ENCODE measurements at regions not wholly inside any gene's neighbourhood (a gene's known extent, or its start where the extent isn't known, plus 50 kb on each side); places are given as distances from the start of the nearest gene placed in this dataset.

- DNase-seq (no peak), ATAC-seq (no peak)
- in situ Hi-C loops (cut with MboI; ENCODE audit: low sequenced_read_pairs in 4 of 4) (no loop called here), intact Hi-C loops (cut with DNase I; ENCODE audit: low total_unique reads) (no loop called here)
- H3K4me3 ChIP-seq: no peak overlapping the region
- no peak overlapping the region for H3K27ac ChIP-seq
- no peaks in the 10 kb centered on the region for H3K36me3 ChIP-seq
- no peaks in the 10 kb centered on the region for H3K27me3 ChIP-seq
- no peak for TF ChIP-seq POLR2A (IDR thresholded peaks at IDR 0.05)
- TF ChIP-seq, protein P1, sequence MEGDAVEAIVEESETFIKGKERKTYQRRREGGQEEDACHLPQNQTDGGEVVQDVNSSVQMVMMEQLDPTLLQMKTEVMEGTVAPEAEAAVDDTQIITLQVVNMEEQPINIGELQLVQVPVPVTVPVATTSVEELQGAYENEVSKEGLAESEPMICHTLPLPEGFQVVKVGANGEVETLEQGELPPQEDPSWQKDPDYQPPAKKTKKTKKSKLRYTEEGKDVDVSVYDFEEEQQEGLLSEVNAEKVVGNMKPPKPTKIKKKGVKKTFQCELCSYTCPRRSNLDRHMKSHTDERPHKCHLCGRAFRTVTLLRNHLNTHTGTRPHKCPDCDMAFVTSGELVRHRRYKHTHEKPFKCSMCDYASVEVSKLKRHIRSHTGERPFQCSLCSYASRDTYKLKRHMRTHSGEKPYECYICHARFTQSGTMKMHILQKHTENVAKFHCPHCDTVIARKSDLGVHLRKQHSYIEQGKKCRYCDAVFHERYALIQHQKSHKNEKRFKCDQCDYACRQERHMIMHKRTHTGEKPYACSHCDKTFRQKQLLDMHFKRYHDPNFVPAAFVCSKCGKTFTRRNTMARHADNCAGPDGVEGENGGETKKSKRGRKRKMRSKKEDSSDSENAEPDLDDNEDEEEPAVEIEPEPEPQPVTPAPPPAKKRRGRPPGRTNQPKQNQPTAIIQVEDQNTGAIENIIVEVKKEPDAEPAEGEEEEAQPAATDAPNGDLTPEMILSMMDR (IDR thresholded peaks at IDR 0.05 in 4 of 5, conservative IDR thresholded peaks at IDR 0.05 in 1 of 5): no peak
- no peaks in the 10 kb centered on the region for H3K4me1 ChIP-seq
- no peaks in the 10 kb centered on the region for H3K9me3 ChIP-seq
These were observed 111.3 kb upstream of the MLN start for GRCh38 chr6:33915134-33915533.

DNA sequence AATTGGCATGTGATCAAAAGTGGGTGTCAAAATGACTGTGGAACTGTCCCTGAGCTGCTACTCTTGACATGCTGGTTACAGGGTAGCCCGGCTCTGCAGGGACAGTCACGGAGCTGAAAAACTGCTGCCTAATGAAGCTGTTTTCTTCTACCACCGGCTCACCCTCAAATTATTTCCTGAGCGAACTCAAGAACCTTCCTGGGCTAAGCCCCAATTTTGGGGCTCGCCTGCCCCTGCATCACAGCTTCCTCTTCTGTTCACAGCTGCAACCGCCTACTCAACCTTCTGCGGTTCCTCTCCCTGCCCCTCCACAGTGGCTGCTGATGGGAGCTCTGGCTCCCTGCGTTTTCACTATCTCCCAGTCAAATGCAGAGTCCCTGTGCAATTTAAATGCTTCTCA is 110.8 kb upstream of the MLN start:
- in situ Hi-C loops (cut with MboI; ENCODE audit: low sequenced_read_pairs in 4 of 4) (no loop called here), intact Hi-C loops (cut with DNase I; ENCODE audit: low total_unique reads) (no loop called here)
- Histone ChIP-seq H3K4me1 (no peaks in the 10 kb centered on the region), H3K27me3 (no peaks in the 10 kb centered on the region), H3K4me3 (no peak overlapping the region), H3K9me3 (no peaks in the 10 kb centered on the region), H3K36me3 (no peaks in the 10 kb centered on the region), H3K27ac (no peak overlapping the region)
- DNase-seq (no peak), ATAC-seq (no peak)
- TF ChIP-seq, protein P1 (IDR thresholded peaks at IDR 0.05 in 4 of 5, conservative IDR thresholded peaks at IDR 0.05 in 1 of 5): no peak

- ATAC-seq (no peak), DNase-seq (no peak)
- no peaks in the 10 kb centered on the region for H3K27me3 ChIP-seq
- H3K9me3 ChIP-seq: no peaks in the 10 kb centered on the region
- H3K36me3 ChIP-seq: no peaks in the 10 kb centered on the region
- no peak overlapping the region for H3K27ac ChIP-seq
- intact Hi-C loops (cut with DNase I; ENCODE audit: low total_unique reads) (no loop called here), in situ Hi-C loops (cut with MboI; ENCODE audit: low sequenced_read_pairs in 4 of 4) (no loop called here)
- TF ChIP-seq POLR2A (IDR thresholded peaks at IDR 0.05): no peak
- TF ChIP-seq, protein P1 (IDR thresholded peaks at IDR 0.05 in 4 of 5, conservative IDR thresholded peaks at IDR 0.05 in 1 of 5): no peak
- H3K4me1 ChIP-seq: no peaks in the 10 kb centered on the region
- H3K4me3 ChIP-seq: no peak overlapping the region
These were observed 108.4 kb upstream of the MLN start for GRCh38 chr6:33912195-33912594.

- ATAC-seq: no peak
- Histone ChIP-seq H3K27me3 (no peaks in the 10 kb centered on the region), H3K36me3 (no peaks in the 10 kb centered on the region), H3K4me1 (no peaks in the 10 kb centered on the region), H3K27ac (no peak overlapping the region), H3K4me3 (no peak overlapping the region), H3K9me3 (no peaks in the 10 kb centered on the region)
- intact Hi-C loops (cut with DNase I; ENCODE audit: low total_unique reads) (no loop called here), in situ Hi-C loops (cut with MboI; ENCODE audit: low sequenced_read_pairs in 4 of 4) (no loop called here)
- no peak for DNase-seq
- TF ChIP-seq POLR2A (IDR thresholded peaks at IDR 0.05): no peak
- TF ChIP-seq, protein P1 (IDR thresholded peaks at IDR 0.05 in 4 of 5, conservative IDR thresholded peaks at IDR 0.05 in 1 of 5): no peak
These were observed 107.7 kb upstream of the MLN start for GRCh38 chr6:33911488-33911887.

GRCh38 chr6:33910594-33910993 is 106.8 kb upstream of the MLN start:
- no peak for TF ChIP-seq POLR2A (IDR thresholded peaks at IDR 0.05)
- TF ChIP-seq, protein P1 (IDR thresholded peaks at IDR 0.05 in 4 of 5, conservative IDR thresholded peaks at IDR 0.05 in 1 of 5): no peak
- no peaks in the 10 kb centered on the region for H3K4me1 ChIP-seq
- in situ Hi-C loops (cut with MboI; ENCODE audit: low sequenced_read_pairs in 4 of 4) (no loop called here), intact Hi-C loops (cut with DNase I; ENCODE audit: low total_unique reads) (no loop called here)
- no peaks in the 10 kb centered on the region for H3K36me3 ChIP-seq
- H3K27me3 ChIP-seq: no peaks in the 10 kb centered on the region
- no peak overlapping the region for H3K27ac ChIP-seq
- no peaks in the 10 kb centered on the region for H3K9me3 ChIP-seq
- no peak overlapping the region for H3K4me3 ChIP-seq
- no peak for DNase-seq
- ATAC-seq: no peak
